ENCODE measurements at regions not wholly inside any gene's neighbourhood (a gene's known extent, or its start where the extent isn't known, plus 50 kb on each side); places are given as distances from the start of the nearest gene placed in this dataset.

DNA sequence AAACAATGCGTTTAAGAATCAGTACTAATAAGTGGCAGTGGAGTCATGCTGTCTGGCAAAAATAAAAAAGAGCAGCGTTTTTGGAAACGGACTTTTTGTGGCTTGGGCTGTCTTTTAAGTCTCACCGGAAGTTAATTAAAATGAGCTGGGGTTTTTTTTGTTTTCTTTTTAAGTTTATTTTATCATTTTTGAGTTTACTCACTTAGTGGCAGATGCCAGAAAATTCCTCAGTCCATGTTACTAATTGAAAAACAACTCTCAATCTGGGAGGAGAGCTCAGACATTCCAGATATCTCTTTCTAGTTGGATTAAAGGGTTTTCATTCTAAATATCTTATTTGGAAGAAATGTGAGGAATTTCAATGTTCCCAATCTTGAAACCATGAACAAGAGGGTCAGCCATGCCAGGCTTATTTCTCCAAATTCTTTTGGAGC, 133.8 kb upstream of the AGR3 start:
- no peak for DNase-seq
- Histone ChIP-seq H3K4me1 (no peaks in the 10 kb centered on the region), H3K36me3 (ENCODE audit: low read depth, missing control alignments) (no peaks in the 10 kb centered on the region), H3K27me3 (no peaks in the 10 kb centered on the region), H3K9me3 (no peaks in the 10 kb centered on the region), H3K4me3 (no peak overlapping the region), H3K27ac (no peak overlapping the region)
- no peak for TF ChIP-seq POLR2A (IDR thresholded peaks at IDR 0.05)
- TF ChIP-seq, protein P1, sequence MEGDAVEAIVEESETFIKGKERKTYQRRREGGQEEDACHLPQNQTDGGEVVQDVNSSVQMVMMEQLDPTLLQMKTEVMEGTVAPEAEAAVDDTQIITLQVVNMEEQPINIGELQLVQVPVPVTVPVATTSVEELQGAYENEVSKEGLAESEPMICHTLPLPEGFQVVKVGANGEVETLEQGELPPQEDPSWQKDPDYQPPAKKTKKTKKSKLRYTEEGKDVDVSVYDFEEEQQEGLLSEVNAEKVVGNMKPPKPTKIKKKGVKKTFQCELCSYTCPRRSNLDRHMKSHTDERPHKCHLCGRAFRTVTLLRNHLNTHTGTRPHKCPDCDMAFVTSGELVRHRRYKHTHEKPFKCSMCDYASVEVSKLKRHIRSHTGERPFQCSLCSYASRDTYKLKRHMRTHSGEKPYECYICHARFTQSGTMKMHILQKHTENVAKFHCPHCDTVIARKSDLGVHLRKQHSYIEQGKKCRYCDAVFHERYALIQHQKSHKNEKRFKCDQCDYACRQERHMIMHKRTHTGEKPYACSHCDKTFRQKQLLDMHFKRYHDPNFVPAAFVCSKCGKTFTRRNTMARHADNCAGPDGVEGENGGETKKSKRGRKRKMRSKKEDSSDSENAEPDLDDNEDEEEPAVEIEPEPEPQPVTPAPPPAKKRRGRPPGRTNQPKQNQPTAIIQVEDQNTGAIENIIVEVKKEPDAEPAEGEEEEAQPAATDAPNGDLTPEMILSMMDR (IDR thresholded peaks at IDR 0.05): no peak
- intact Hi-C loops (cut with DNase I; ENCODE audit: low total_unique reads): no loop called here
- WGBS, 2 donors: 20 to 22% methylated on average over 4 of the region's 4 CpGs

DNA sequence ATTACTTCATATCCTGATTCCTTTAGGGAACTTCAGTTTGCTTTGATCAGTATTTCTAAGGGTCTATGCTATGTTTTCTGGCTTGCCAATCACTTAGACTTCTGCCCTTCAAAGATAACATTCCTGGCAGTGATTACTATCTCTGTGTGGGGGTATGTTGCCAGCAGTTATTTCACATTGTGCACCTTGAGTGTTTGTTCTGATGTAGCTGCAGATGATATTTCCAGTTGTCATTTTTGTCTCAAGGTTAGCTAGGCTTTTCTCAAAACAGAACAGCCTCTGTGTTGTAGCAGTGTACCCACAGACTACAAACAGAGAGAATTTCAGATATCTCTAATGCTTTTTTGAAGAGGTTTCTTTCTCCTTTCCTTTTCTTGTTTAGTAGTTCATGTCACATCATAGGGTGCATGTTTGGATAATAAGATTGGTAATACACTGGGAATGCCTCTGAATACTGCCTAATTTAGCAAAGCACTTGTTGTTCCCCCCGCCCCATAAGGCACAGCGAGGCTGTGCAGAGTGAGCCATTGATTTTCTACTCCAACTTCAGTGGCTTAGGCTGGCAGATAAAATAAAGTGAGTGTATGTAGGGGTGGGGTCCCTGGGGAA, 134.7 kb upstream of the AGR3 start:
- Histone ChIP-seq H3K4me1 (no peaks in the 10 kb centered on the region), H3K36me3 (ENCODE audit: low read depth, missing control alignments) (no peaks in the 10 kb centered on the region), H3K27me3 (no peaks in the 10 kb centered on the region), H3K27ac (no peak overlapping the region), H3K9me3 (no peaks in the 10 kb centered on the region), H3K4me3 (no peak overlapping the region)
- 60 to 77% methylated on average over 2 of the region's 2 CpGs for WGBS, 2 donors
- DNase-seq: no peak
- TF ChIP-seq, protein P1 (IDR thresholded peaks at IDR 0.05): no peak
- no peak for TF ChIP-seq POLR2A (IDR thresholded peaks at IDR 0.05)
- intact Hi-C loops (cut with DNase I; ENCODE audit: low total_unique reads): no loop called here

DNA sequence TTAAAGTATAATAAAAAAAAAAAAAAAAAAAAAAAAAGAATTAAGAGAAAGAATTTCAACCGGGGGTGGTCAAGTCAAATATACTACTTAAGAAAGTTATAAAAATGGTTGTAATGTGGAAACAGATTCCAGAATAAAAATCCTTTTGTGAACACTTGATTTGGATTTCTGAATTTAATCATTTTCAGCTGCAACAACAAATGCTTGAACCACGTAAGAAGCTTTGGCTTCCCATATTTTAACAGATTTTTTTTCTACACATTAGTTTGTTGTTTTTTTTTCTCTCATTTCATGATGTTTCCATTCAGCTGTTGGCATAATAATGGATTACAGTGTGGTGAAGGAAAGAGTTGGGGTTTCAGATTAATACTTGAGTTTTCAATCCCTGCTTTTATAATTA, 137.3 kb upstream of the AGR3 start:
- Histone ChIP-seq H3K9me3 (no peaks in the 10 kb centered on the region), H3K4me3 (no peak overlapping the region), H3K36me3 (ENCODE audit: low read depth, missing control alignments) (no peaks in the 10 kb centered on the region), H3K27me3 (no peaks in the 10 kb centered on the region), H3K27ac (no peak overlapping the region), H3K4me1 (no peaks in the 10 kb centered on the region)
- intact Hi-C loops (cut with DNase I; ENCODE audit: low total_unique reads): no loop called here
- WGBS, 2 donors: 65 to 86% methylated on average over 2 of the region's 2 CpGs
- DNase-seq: no peak
- TF ChIP-seq, protein P1 (IDR thresholded peaks at IDR 0.05): no peak
- TF ChIP-seq POLR2A (IDR thresholded peaks at IDR 0.05): no peak

DNA sequence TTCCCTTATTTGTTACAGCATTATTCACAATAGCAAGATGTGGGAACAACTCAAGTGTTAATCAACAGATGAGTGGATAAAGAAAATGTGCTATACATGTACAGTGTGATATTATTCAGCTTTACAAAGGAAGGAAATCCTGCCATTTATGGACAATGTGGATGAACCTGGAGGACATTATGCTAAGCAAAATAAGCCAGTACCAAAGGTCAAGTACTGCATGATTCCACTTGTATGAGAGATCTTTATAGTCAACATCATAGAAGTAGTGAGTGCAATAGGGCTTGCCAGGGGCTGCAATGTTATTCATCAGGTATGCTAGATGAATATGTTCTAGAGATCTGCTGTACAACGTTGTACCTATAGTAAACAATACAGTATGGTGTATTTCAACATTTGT, 138.5 kb upstream of the AGR3 start:
- 66 to 72% methylated on average over 1 of the region's 1 CpG for WGBS, 2 donors
- no peak overlapping the region for H3K27ac ChIP-seq
- no peak overlapping the region for H3K4me3 ChIP-seq
- TF ChIP-seq, protein P1 (IDR thresholded peaks at IDR 0.05): no peak
- TF ChIP-seq POLR2A (IDR thresholded peaks at IDR 0.05): no peak
- no peaks in the 10 kb centered on the region for H3K36me3 ChIP-seq (ENCODE audit: low read depth, missing control alignments)
- no peaks in the 10 kb centered on the region for H3K9me3 ChIP-seq
- no peaks in the 10 kb centered on the region for H3K4me1 ChIP-seq
- H3K27me3 ChIP-seq: no peaks in the 10 kb centered on the region
- intact Hi-C loops (cut with DNase I; ENCODE audit: low total_unique reads): no loop called here
- DNase-seq: no peak

DNA sequence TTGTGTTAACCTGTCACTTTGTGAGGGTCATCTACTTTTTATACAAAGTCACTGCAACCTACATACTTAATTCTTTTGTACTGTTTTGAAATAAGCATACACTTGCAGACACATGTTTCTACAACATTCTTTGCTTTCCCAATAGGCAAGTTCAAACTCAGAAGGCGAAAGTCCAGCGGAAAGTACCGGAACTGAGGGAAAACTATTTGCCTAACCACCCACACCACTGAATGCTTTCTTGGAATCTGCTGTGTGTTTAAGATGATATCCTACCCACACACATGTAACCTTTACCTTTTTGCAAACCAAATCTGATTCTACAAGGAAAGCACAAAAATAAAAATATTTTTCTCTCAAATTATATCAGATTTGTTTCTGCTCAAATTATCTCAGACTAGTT, 139.4 kb upstream of the AGR3 start:
- intact Hi-C loops (cut with DNase I; ENCODE audit: low total_unique reads): no loop called here
- no peak overlapping the region for H3K27ac ChIP-seq
- H3K4me1 ChIP-seq: no peaks in the 10 kb centered on the region
- no peak for DNase-seq
- TF ChIP-seq POLR2A (IDR thresholded peaks at IDR 0.05): no peak
- TF ChIP-seq, protein P1 (IDR thresholded peaks at IDR 0.05): no peak
- no peaks in the 10 kb centered on the region for H3K36me3 ChIP-seq (ENCODE audit: low read depth, missing control alignments)
- no peak overlapping the region for H3K4me3 ChIP-seq
- no peaks in the 10 kb centered on the region for H3K9me3 ChIP-seq
- WGBS, 2 donors: 61 to 82% methylated on average over 3 of the region's 3 CpGs
- no peaks in the 10 kb centered on the region for H3K27me3 ChIP-seq
